ENCODE measurements at regions not wholly inside any gene's neighbourhood (a gene's known extent, or its start where the extent isn't known, plus 50 kb on each side); places are given as distances from the start of the nearest gene placed in this dataset.
A peak's percentile ranks its signal among the peaks of the same experiment; 100 is the strongest.
"Not testable (repeated sequence)": the region's sequence is repeated elsewhere in the genome, so short reads cannot be mapped to it uniquely, and the experiment has no call there.

GRCh38 chr2:39929531-39929930 is 150.5 kb upstream of the THUMPD2 start:
- no peak for DNase-seq (ENCODE audit: low spot score)

- no peak for DNase-seq (ENCODE audit: low spot score)
Observed at GRCh38 chr2:39925312-39925711, 146.3 kb upstream of the THUMPD2 start.

- no peak for DNase-seq (ENCODE audit: low spot score)
Observed at GRCh38 chr2:39923455-39923854, 144.4 kb upstream of the THUMPD2 start.

GRCh38 chr2:39922679-39923405 is 143.8 kb upstream of the THUMPD2 start:
- no peak for DNase-seq (ENCODE audit: low spot score)

- DNase-seq (ENCODE audit: low spot score): no peak
Observed at GRCh38 chr2:39920307-39920801, 141.3 kb upstream of the THUMPD2 start.

- DNase-seq (ENCODE audit: low spot score): no peak
Observed at GRCh38 chr2:39919511-39920306, 140.7 kb upstream of the THUMPD2 start.

GRCh38 chr2:39918886-39919285 is 139.8 kb upstream of the THUMPD2 start:
- no peak for DNase-seq (ENCODE audit: low spot score)

- DNase-seq (ENCODE audit: low spot score): not testable (repeated sequence)
Observed at GRCh38 chr2:39917371-39917770, 138.3 kb upstream of the THUMPD2 start.

- DNase-seq (ENCODE audit: low spot score): no peak
Observed at GRCh38 chr2:39914949-39915348, 135.9 kb upstream of the THUMPD2 start.

GRCh38 chr2:39913648-39914461 is 134.8 kb upstream of the THUMPD2 start:
- DNase-seq (ENCODE audit: low spot score): peak; percentile 8

- DNase-seq (ENCODE audit: low spot score): no peak
Observed at GRCh38 chr2:39902103-39902502, 123.0 kb upstream of the THUMPD2 start.

GRCh38 chr2:39898934-39899333 is 119.9 kb upstream of the THUMPD2 start:
- no peak for DNase-seq (ENCODE audit: low spot score)

GRCh38 chr2:39897273-39897672 is 118.2 kb upstream of the THUMPD2 start:
- DNase-seq (ENCODE audit: low spot score): no peak

- DNase-seq (ENCODE audit: low spot score): no peak
Observed at GRCh38 chr2:39894082-39894481, 115.0 kb upstream of the THUMPD2 start.

GRCh38 chr2:39893616-39894015 is 114.6 kb upstream of the THUMPD2 start:
- no peak for DNase-seq (ENCODE audit: low spot score)

- DNase-seq (ENCODE audit: low spot score): no peak
Observed at GRCh38 chr2:39881948-39882347, 102.9 kb upstream of the THUMPD2 start.

- no peak for DNase-seq (ENCODE audit: low spot score)
Observed at GRCh38 chr2:39881494-39881893, 102.4 kb upstream of the THUMPD2 start.

- DNase-seq (ENCODE audit: low spot score): not testable (repeated sequence)
Observed at GRCh38 chr2:39879001-39879400, 99.9 kb upstream of the THUMPD2 start.

- no peak for DNase-seq (ENCODE audit: low spot score)
Observed at GRCh38 chr2:39875914-39876267, 96.8 kb upstream of the THUMPD2 start.

- DNase-seq (ENCODE audit: low spot score): no peak
Observed at GRCh38 chr2:39875182-39875913, 96.3 kb upstream of the THUMPD2 start.

GRCh38 chr2:39874236-39874635 is 95.2 kb upstream of the THUMPD2 start:
- no peak for DNase-seq (ENCODE audit: low spot score)

- no peak for DNase-seq (ENCODE audit: low spot score)
Observed at GRCh38 chr2:39873586-39873985, 94.5 kb upstream of the THUMPD2 start.

All from hematopoietic multipotent progenitor cell treated with erythropoietin and hydrocortisone succinate and interleukin-3 and kit ligand, for 17 days (in vitro differentiated cells).